AG09309 (cell line): ENCODE measurements at regions not wholly inside any gene's neighbourhood (a gene's known extent, or its start where the extent isn't known, plus 50 kb on each side); places are given as distances from the start of the nearest gene placed in this dataset.
"Not testable (repeated sequence)": the region's sequence is repeated elsewhere in the genome, so short reads cannot be mapped to it uniquely, and the experiment has no call there.

Experiments
- DNase-seq: peaks from one replicate; pipeline ENCODE4 v3.0.0-alpha.2; 2010; ENCODE audit warnings: low read depth
- H3K4me3 ChIP-seq: 2 replicates; pipeline ENCODE4 v1.5.1; 2011; ENCODE audit warnings: mild to moderate bottlenecking, low read depth, low read length, moderate library complexity; ENCODE audit not compliant: control insufficient read depth
- TF ChIP-seq, protein P1 (sequence below): IDR thresholded peaks from 2 replicates; pipeline ENCODE4 v1.5.1; 2011; ENCODE audit warnings: mild to moderate bottlenecking, low read depth, low read length, inconsistent platforms; ENCODE audit not compliant: insufficient read depth, control insufficient read depth; ENCODE audit errors: missing control alignments

DNA sequence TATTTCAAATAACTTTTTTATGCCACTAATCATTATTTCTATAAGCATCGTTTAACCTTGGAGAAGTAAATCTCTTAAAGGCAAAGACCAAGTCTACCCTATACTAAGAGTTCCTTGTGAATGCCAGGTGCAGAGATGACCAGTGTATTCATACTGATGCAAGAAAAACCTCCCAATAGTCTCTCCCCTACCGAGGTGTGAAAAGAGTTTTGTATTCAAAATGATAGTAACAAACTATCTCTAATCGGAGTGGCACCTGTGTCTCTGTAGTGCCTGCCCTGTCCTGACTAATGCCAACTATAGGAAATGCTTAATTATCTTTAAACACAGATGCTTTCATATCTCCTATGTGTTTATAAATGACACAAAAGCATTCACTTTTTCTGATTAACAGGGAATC lies 798.5 kb downstream of the TRIB2 start:
- H3K4me3 ChIP-seq: no peak overlapping the region
- DNase-seq: no peak
- TF ChIP-seq, protein P1, sequence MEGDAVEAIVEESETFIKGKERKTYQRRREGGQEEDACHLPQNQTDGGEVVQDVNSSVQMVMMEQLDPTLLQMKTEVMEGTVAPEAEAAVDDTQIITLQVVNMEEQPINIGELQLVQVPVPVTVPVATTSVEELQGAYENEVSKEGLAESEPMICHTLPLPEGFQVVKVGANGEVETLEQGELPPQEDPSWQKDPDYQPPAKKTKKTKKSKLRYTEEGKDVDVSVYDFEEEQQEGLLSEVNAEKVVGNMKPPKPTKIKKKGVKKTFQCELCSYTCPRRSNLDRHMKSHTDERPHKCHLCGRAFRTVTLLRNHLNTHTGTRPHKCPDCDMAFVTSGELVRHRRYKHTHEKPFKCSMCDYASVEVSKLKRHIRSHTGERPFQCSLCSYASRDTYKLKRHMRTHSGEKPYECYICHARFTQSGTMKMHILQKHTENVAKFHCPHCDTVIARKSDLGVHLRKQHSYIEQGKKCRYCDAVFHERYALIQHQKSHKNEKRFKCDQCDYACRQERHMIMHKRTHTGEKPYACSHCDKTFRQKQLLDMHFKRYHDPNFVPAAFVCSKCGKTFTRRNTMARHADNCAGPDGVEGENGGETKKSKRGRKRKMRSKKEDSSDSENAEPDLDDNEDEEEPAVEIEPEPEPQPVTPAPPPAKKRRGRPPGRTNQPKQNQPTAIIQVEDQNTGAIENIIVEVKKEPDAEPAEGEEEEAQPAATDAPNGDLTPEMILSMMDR: no peak

DNA sequence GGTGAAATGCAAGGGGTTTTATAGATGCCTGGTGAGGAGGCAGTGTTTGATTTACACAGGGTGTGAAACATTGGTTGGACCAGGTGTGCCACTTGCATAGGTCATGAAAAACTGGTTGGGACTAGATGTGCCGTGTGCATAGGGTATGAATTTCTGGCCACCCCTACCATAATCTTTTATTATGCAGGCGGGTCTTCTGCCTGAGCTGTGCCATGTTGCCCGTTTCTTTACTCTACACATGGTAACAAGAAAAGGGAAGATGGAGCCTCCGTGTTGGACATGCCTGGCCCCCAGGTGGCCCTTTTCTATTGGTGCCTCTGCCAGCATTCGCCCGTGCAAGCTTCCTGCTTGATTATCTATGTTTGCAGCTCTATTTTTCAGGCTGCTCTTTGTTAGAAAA lies 805.4 kb downstream of the TRIB2 start:
- no peak for DNase-seq
- TF ChIP-seq, protein P1: no peak
- no peak overlapping the region for H3K4me3 ChIP-seq

DNA sequence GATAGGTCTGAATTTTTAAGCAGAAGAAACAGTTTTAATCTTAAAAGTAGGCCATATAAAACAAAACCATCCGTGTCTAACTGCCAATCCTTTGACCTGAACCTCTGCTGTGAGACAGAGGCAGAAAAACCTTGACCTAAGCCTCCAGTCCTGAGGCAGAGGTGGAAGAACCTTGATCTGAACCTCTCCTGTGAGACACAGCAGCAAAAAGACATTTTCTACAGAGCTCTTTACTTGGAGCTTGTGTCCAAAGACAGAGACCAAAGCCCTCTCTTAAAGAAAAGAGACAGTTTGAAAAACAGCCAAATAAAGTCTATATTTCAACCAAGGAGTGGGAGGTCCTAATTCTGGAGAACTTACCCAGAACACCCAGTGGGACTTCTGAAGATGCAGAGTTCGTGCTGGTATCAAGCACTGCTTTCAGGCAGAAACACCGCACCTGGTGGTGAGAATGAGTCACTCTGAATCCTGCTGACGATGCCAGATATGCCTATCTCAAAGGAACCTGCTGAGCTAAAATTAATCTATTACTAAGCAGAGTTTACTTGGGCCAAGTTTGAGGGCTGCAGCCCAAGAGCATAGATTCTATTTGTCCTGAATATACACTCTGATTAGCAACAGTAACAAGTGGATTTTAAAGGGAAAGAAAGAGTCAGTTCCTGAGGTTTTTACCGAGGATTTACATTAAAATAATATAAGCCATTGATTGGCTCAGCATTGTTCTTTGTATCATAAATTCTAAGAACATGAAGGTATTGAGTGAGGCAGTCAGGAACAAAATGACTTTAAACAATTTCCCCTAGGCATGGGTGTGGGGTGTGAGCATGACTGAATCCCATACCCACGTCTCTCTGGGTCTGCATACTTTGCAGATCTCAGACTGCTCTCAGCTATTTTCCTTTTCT lies 806.4 kb downstream of the TRIB2 start:
- H3K4me3 ChIP-seq: no peak overlapping the region
- DNase-seq: no peak
- TF ChIP-seq, protein P1: no peak

DNA sequence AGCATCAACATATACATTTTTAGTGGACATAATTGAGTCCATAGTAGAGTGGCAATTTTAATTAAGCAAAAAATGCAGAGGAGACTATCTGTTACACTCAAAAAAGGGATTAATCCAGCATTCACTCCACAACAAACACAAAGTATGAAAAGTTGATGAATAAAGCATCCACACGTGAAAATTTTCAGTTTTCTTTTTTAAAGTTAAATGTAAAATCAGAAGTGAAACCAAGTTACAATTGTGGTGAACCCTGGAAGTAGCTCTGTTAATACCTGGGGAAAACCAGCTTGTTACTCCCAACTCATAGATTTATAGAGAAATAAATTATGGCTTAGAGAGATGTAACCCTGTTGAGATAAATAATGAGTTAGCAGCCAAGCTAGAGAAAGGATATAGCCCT lies 807.8 kb downstream of the TRIB2 start:
- TF ChIP-seq, protein P1: no peak
- no peak overlapping the region for H3K4me3 ChIP-seq
- DNase-seq: no peak

DNA sequence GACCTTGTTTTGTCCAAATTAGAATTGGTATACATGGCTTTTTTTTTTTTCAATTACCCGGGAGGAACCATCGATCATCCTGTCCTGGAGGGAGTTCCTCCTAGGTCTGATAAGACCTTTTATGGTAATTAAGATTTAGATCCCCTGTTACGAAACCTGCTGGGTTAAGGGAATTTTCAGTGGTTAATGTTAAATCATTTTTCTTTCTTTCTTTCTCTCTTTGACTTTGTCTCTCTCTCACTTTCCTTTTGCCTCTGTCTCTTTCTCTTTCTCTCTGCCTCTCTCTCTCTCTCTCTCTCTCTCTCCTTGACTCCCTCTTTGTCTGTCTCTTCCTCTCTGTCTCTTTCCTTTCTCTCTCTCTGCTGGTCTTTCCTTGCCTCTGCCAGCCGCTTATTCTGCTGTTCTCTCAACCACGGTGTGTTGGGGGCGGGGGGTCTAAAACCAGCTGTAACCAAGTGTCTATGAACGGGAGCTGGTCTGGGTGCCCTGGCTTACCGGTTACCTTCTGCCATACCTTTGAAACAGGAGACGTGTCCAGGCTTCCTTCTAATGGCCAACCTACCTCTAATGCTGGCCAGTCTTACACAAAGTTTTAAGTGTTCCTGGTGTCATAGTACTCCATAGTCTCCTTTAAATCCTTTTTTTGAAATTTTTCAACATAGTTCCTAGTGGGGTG lies 815.1 kb downstream of the TRIB2 start:
- DNase-seq, H3K4me3 ChIP-seq: not testable (repeated sequence)

DNA sequence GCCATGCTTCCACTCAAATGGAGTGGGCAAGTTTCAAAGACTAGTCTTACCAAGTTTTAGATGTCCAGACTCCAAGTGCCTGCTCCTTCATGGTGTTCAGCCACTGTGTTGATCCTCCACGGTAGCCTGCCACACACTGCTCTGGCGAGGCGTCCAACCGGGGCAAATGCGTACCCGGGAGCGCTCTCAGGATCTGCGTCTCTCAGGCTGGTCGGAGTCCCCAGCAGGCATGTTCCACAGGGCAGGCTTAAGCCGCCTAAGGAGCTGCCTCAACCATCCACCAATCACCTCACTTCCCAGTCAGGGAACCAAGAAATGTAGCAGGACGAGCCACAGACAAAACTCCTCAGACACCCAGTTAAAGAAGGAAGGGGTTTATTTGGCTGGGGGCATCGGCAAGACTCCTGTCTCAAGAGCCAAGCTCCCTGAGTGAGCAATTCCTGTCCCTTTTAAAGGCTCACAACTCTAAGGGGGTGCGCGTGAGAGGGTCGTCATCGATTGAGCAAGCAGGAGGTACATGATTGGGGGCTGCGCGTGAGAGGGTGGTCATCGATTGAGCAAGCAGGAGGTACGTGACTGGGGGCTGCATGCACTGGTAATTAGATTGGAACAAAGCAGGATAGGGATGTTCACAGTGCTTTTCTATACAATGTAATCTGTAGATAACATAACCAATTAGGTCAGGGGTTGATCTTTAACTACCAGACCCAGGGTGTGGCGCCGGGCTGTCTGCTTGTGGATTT lies 816.2 kb downstream of the TRIB2 start:
- not testable (repeated sequence) for DNase-seq, H3K4me3 ChIP-seq

DNA sequence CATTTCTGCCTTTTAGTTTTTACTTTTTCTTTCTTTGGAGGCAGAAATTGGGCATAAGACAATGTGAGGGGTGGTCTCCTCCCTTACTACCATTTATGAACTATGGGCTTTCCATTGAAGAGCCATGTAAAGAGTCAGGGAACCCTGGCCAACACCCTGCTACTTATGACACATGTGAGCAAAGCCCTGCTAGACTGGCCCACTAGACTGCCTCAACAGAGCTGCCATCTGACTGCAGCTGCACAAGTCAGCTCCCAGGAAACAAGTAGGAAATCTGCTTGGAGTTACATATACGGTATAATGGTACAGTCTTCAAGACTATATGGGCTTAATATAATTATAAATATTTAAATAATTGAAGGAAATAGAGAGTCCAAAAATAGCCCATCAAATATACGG lies 816.8 kb downstream of the TRIB2 start:
- TF ChIP-seq, protein P1: no peak
- no peak overlapping the region for H3K4me3 ChIP-seq
- DNase-seq: no peak
